ENCODE measurements at regions not wholly inside any gene's neighbourhood (a gene's known extent, or its start where the extent isn't known, plus 50 kb on each side); places are given as distances from the start of the nearest gene placed in this dataset.
"Not testable (repeated sequence)": the region's sequence is repeated elsewhere in the genome, so short reads cannot be mapped to it uniquely, and the experiment has no call there.

DNA sequence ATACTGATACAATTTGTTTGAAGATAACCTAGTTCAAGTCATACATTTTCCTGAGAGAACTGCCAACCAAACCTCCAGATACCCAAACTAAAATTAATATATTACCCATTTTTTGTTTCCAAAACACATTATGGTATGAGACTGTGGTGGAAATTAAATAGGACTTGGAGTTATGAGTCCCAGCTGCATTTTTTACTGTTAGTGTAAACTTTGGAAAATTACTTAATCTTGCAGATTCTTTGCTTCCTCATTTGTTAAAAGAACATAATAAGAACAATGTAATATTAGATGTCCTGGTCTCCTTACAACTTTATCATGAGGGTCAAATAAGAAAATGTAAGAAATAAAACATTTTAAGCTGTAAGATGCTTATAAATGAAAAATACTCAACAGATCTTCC, 98.2 kb upstream of the TRIB2 start:
- DNase-seq (ENCODE audit: low read depth) = peak; percentile 14

GRCh38 chr2:12619975-12620374, 96.8 kb upstream of the TRIB2 start:
- peak; percentile 94 for DNase-seq (ENCODE audit: low read depth)

DNA sequence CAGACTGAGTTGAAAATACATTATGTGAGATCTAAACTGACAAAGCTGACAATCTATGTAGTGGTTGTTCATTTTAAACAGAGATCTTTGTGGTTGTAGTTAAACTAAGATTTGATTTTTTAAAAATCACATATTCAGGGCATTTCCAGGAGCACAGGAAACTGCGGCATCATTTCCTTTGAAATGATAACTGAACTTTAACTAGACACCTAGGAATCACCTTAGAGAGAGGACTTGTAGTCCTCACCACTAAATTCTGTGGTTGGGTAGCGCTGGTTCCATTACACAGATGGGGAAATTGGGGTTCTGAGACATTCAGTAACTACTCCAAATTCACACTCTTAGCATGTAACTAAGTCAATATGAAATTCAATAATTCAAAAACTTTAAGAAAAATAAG, 96.0 kb upstream of the TRIB2 start:
- no peak for DNase-seq (ENCODE audit: low read depth)

DNA sequence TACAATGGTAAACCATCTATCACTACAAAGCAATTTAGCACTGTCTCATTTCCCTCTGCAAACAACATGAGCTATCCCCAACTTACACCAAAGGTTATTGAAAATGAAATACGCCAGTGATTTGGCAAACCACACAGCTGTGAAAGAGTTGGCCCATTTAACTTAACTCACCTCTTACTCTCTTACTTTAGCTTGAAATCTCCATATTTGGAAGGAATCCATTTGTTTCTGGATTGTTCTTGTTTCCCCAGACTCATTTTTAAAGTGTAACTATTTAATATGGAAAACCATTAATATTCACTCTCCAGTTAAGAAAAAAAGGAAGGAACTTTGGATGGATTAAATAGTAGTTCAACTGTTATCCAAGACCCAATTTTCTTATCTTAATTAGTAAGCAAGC, 93.7 kb upstream of the TRIB2 start:
- no peak for DNase-seq (ENCODE audit: low read depth)

- no peak for DNase-seq (ENCODE audit: low read depth)
Observed at GRCh38 chr2:12624384-12624783, 92.4 kb upstream of the TRIB2 start.

DNA sequence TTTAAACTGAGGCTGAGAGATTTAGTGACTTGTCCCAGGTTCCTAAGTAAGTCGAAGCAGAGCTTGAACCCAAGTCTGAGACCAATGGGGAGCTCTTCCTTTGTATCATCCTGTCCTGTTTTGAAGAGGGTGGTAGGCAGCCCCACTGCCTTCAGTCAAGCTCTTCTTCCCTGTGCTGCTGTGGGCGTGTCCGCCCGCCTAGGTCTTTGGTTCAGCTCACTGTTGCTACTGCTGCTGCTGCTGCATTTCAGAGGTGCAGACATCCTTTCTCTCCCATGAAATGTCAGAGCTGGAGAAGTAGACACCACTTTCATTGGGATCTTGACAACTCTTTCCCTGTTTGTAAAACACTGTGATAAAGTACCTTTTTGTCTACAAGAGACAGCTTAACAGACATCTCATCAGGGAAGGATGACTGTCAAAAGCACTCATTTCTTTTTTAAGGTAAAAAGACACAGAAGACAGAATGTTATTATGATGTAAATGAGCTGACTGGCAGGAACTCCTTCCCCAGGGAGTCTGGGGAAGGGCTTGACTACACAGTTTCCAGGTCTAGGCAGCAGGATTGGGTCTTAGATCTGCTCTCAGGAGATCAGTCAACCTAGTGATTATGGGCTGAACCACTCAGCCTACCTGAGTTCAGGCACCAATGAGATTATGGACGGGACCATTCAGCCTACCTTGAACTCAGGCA, 91.7 kb upstream of the TRIB2 start:
- no peak for DNase-seq (ENCODE audit: low read depth)

DNA sequence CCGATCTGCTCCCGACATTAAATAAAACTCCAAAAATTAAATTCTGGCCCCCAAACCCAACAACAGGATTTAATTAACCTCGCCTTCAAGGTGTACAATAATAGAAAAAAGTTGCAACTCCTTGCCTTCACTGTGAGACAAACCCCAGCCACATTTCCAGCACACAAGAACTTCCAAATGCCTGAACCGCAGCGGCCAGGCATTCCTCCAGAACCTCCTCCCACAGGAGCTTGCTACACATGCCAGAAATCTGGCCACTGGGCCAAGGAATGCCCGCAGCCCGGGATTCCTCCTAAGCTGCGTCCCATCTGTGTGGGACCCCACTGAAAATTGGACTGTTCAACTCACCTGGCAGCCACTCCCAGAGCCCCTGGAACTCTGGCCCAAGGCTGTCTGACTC, 88.2 kb upstream of the TRIB2 start:
- not testable (repeated sequence) for DNase-seq (ENCODE audit: low read depth)

GRCh38 chr2:12636837-12637581, 79.7 kb upstream of the TRIB2 start:
- peak; percentile 18 for DNase-seq (ENCODE audit: low read depth)

- peak; percentile 29 for DNase-seq (ENCODE audit: low read depth)
Observed at GRCh38 chr2:12637754-12638153, 79.0 kb upstream of the TRIB2 start.

GRCh38 chr2:12641441-12641840, 75.3 kb upstream of the TRIB2 start:
- no peak for DNase-seq (ENCODE audit: low read depth)

DNA sequence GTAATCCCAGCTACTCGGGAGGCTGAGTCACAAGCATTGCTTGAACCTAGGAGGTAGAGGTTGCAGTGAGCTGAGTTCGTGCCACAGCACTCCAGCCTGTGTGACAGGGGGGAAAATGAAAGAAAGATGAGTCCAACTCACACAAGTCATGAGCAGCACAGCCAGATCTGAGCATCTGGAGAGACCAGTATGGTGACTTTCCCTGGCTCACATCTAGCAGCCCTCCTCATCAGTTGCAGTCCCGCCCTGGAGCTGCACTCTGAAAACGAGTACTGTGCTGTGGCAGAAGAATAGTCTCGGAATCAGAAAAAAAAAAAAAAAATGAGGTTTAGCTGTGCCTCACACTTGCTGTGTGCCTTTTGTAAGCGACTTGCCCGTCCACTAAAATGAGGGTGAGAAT, 74.4 kb upstream of the TRIB2 start:
- no peak for DNase-seq (ENCODE audit: low read depth)

GRCh38 chr2:12642859-12643258, 73.9 kb upstream of the TRIB2 start:
- no peak for DNase-seq (ENCODE audit: low read depth)

GRCh38 chr2:12649602-12650400, 66.9 kb upstream of the TRIB2 start:
- DNase-seq (ENCODE audit: low read depth) = no peak

DNA sequence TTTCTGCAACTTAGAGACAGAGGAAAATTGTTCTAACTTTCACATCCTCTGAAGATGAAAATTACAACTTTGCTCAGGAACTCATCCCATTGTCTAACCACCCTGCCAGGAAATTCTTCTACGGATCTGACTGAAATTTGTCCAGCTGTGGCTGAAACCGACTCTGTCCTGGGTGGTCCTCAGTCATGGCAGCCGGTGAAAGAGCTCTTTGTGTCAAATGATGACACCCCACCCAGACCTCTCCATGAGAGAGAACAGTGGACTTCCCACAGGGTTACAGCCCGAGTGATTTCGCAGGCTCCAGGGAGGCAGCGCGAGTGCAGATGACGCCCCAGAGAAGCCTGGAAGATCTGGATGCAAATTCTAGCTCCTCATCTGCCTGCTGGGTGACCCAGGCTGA, 65.1 kb upstream of the TRIB2 start:
- no peak for DNase-seq (ENCODE audit: low read depth)

DNA sequence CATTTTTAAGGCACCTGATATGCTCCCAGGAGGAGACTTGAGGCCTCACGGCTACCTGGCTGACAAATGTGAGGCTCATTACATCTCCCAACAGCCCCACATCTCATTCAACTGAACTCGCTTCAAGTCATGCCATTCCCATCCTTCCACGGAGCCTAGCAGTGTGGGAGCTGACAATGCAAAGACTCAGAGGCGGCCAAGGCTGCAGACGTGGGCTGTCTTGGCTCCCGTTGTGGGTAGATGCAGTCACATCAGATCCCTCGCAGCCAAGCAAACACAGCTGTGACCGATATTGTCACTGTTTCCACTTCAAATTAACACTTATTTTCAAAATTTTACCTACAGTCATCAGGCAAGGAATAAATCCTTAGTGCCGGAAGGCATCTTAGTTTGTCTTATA, 64.0 kb upstream of the TRIB2 start:
- DNase-seq (ENCODE audit: low read depth) = no peak

GRCh38 chr2:12657560-12657959, 59.2 kb upstream of the TRIB2 start:
- DNase-seq (ENCODE audit: low read depth) = no peak

GRCh38 chr2:12658310-12658945, 58.3 kb upstream of the TRIB2 start:
- DNase-seq (ENCODE audit: low read depth) = peak; percentile 27

- no peak for DNase-seq (ENCODE audit: low read depth)
Observed at GRCh38 chr2:12661489-12661888, 55.2 kb upstream of the TRIB2 start.

DNA sequence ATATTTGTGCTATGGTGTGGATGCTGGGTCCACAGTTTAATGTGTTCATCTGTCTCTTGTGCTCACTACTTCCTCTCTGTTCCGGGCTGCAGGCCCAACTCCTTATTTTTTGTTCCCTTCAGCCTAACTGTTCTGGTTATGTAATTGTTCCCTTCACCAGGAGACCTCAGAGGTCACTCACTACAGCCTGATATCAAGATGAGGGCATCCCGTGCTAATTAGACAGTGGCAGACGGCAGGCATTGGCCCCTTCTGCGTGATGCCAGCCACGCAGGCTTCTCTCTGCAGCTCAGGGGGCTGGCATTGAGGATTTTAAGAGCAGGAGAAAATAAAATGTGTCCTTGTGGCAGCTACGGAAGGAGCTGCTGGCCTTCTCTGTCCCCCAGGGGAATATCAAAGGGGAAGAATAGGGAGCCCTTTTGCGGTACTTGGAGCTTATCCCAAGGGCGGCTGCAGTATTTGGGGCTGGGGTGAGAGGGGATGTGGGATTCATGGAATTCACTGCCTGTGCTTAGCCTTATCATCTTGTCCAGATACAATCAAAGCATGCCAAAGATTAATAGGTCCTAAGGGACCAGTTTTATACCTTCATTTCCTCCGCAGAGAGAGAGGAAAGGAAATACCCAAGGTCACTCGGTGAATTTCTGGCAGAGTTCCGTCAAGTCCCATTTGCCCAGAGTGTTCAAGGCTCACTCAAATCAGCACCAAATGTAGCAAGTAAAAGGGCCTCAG, 53.3 kb upstream of the TRIB2 start:
- DNase-seq (ENCODE audit: low read depth) = no peak

DNA sequence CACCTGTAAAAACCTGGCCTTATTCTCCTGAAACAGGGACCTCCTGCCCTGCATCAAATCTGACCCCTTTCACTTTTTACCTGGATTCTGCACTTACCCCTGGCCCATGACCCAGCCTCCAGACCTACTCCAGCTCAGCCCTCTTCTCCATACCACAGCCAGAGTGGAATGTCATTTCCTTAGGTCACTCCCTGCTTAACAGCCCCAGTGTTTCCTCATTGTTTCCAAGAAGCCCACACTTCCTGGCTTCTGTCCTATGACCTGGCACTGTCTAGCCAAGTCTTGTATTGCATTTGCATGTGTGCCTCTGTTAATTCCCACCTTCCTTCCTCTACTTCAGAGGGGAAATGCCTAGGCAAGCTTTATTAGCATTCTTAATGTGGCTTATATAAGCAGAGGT, 51.4 kb upstream of the TRIB2 start:
- DNase-seq (ENCODE audit: low read depth) = no peak

DNA sequence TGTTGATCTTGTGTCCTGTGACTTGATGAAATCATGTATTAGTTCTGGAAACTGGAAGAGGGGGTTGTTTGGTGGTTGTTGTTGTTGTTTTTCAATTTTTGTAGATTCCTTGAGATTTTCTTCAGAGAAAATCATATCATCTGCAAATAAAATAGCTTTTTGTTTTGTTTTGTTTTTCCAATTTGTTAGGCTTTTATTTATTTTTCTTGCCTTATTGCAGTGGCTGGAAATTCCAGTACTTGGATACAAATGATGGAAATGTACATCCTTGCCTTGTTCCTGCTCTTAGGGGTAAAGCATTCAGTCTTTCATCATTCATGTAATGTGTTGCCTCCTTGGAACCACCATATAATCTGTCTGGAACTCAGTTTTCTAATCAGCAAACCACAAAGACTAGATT, 50.3 kb upstream of the TRIB2 start:
- DNase-seq (ENCODE audit: low read depth) = no peak

All from iris pigment epithelial cell (primary cell).